IMR-90 (cell line): ENCODE measurements at regions not wholly inside any gene's neighbourhood (a gene's known extent, or its start where the extent isn't known, plus 50 kb on each side); places are given as distances from the start of the nearest gene placed in this dataset.

ENCODE experiments used
- ATAC-seq: fragments of 200-7000 bp; cut with Tn5 transposase; 2 replicates; pipeline ENCODE4 v1.9.1; 2020; ENCODE audit warnings: low read depth, mild to moderate bottlenecking, moderate library complexity
- BruUV-seq: library from RNA; stranded (reverse); fragments of 400-500 nt; replicated peaks from 2 replicates; lab custom pipeline; 2021; lab: Mats Ljungman, UMichigan
- CTCF ChIA-PET: fragments of 300-600 bp; formaldehyde crosslinking; extraction: SDS; loops from one replicate; lab custom pipeline; 2021; ENCODE audit warnings: antibody characterized with exemption; lab: Yijun Ruan, JAX
- POLR2A ChIA-PET: fragments of 300-600 bp; sonication (Branson Sonifier 250); formaldehyde crosslinking; loops from one replicate; lab custom pipeline; 2022; ENCODE audit warnings: antibody characterized with exemption; ENCODE audit not compliant: unreplicated experiment; lab: Charles Lee
- DNase-seq: peaks from one replicate; pipeline ENCODE4 v3.0.0; 2013
- H2AFZ ChIP-seq: replicated peaks from 2 replicates; pipeline ENCODE3; 2013; ENCODE audit warnings: low read length, mild to moderate bottlenecking; ENCODE audit not compliant: poor library complexity
- H2AK5ac ChIP-seq: 2 replicates; pipeline ENCODE4 v1.6.1; 2013; ENCODE audit warnings: low read depth, low read length, inconsistent platforms
- H2AK9ac ChIP-seq: replicated peaks from 2 replicates; pipeline ENCODE3; 2013; ENCODE audit warnings: mild to moderate bottlenecking, low read depth, low read length, moderate library complexity; ENCODE audit not compliant: poor library complexity
- H2BK120ac ChIP-seq: 2 replicates; pipeline ENCODE4 v1.6.1; 2013; ENCODE audit warnings: low read depth, low read length, inconsistent platforms
- H2BK15ac ChIP-seq: 3 replicates; pipeline ENCODE4 v1.6.1; 2013; ENCODE audit warnings: low read depth, low read length, inconsistent platforms
- H2BK20ac ChIP-seq: 2 replicates; pipeline ENCODE4 v1.6.1; 2013; ENCODE audit warnings: low read depth, mild to moderate bottlenecking, inconsistent platforms, low read length, moderate library complexity
- H2BK5ac ChIP-seq: 2 replicates; pipeline ENCODE4 v1.6.1; 2013; ENCODE audit warnings: mild to moderate bottlenecking, low read depth, low read length, inconsistent platforms; ENCODE audit not compliant: poor library complexity, severe bottlenecking
- H3K14ac ChIP-seq: replicated peaks from 2 replicates; pipeline ENCODE4 v1.6.1; 2013; ENCODE audit warnings: low read depth, low read length, inconsistent platforms
- H3K18ac ChIP-seq: 2 replicates; pipeline ENCODE4 v1.6.1; 2013; ENCODE audit warnings: low read depth, low read length, control low read depth
- H3K23ac ChIP-seq: 2 replicates; pipeline ENCODE4 v1.6.1; 2013; ENCODE audit warnings: low read depth, low read length, inconsistent platforms
- H3K27ac ChIP-seq: 2 replicates; pipeline ENCODE4 v1.5.1; 2013; ENCODE audit warnings: mild to moderate bottlenecking, control low read depth, low read length; ENCODE audit not compliant: insufficient read depth
- H3K27me3 ChIP-seq: 2 replicates; pipeline ENCODE4 v1.6.1; 2013; ENCODE audit warnings: low read length; ENCODE audit not compliant: control insufficient read depth, insufficient read depth
- H3K36me3 ChIP-seq: 2 replicates; pipeline ENCODE4 v1.6.1; 2013; ENCODE audit warnings: low read length, mixed read lengths; ENCODE audit not compliant: control insufficient read depth, insufficient read depth
- H3K4ac ChIP-seq: 2 replicates; pipeline ENCODE4 v1.6.1; 2013; ENCODE audit warnings: low read depth, low read length, inconsistent platforms
- H3K4me1 ChIP-seq: 2 replicates; pipeline ENCODE4 v1.6.1; 2013; ENCODE audit warnings: low read length, mixed read lengths; ENCODE audit not compliant: control insufficient read depth, insufficient read depth
- H3K4me2 ChIP-seq: 2 replicates; pipeline ENCODE4 v1.6.1; 2013; ENCODE audit warnings: low read depth, mild to moderate bottlenecking, control low read depth, low read length, moderate library complexity
- H3K4me3 ChIP-seq: 2 replicates; pipeline ENCODE4 v1.5.1; 2013; ENCODE audit warnings: low read depth, mild to moderate bottlenecking, control low read depth, low read length, moderate library complexity; ENCODE audit not compliant: insufficient read depth
- H3K56ac ChIP-seq: 2 replicates; pipeline ENCODE4 v1.6.1; 2013; ENCODE audit warnings: low read length, inconsistent platforms; ENCODE audit not compliant: insufficient read depth; ENCODE audit errors: extremely low read depth
- H3K79me1 ChIP-seq, 2 experiments: 2 replicates each; pipeline ENCODE4 v1.6.1; 2013; ENCODE audit warnings: low read length in 2 of 2, inconsistent platforms in 1 of 2, low read depth in 1 of 2
- H3K9ac ChIP-seq: 2 replicates; pipeline ENCODE4 v1.6.1; 2013; ENCODE audit warnings: low read depth, low read length, control low read depth
- H3K9me1 ChIP-seq: 2 replicates; pipeline ENCODE4 v1.6.1; 2013; ENCODE audit warnings: low read length, inconsistent platforms; ENCODE audit not compliant: insufficient read depth
- H3K9me3 ChIP-seq: 2 replicates; pipeline ENCODE4 v1.6.1; 2013; ENCODE audit warnings: low read length; ENCODE audit not compliant: control insufficient read depth, insufficient read depth
- H4K20me1 ChIP-seq: 2 replicates; pipeline ENCODE4 v1.6.1; 2013; ENCODE audit warnings: low read length, inconsistent platforms; ENCODE audit not compliant: insufficient read depth
- H4K5ac ChIP-seq: 2 replicates; pipeline ENCODE4 v1.6.1; 2013; ENCODE audit warnings: mild to moderate bottlenecking, low read depth, low read length, control low read depth
- H4K8ac ChIP-seq, 2 experiments: 2 replicates each; pipeline ENCODE4 v1.6.1; 2013; ENCODE audit warnings: low read depth in 2 of 2, low read length in 2 of 2, control low read depth in 1 of 2, inconsistent platforms in 1 of 2
- H4K91ac ChIP-seq: 2 replicates; pipeline ENCODE4 v1.6.1; 2013; ENCODE audit warnings: low read depth, low read length, inconsistent platforms; ENCODE audit not compliant: insufficient read depth
- BHLHE40 ChIP-seq: fragments of 150-350 bp; IDR thresholded peaks from 2 replicates; pipeline ENCODE4 v1.6.1; 2016; ENCODE audit warnings: mild to moderate bottlenecking, low read depth, low read length
- CEBPB ChIP-seq: IDR thresholded peaks from 2 replicates; pipeline ENCODE4 v1.6.1; 2012; ENCODE audit warnings: low read depth, low read length, improper control_type of control experiment
- CHD1 ChIP-seq: IDR thresholded peaks from 2 replicates; pipeline ENCODE4 v1.6.1; 2012; ENCODE audit warnings: low read depth, low read length, improper control_type of control experiment
- CTCF ChIP-seq: conservative IDR thresholded peaks from 2 replicates; pipeline ENCODE4 v1.5.1; 2012; ENCODE audit warnings: mild to moderate bottlenecking, low read depth, low read length, improper control_type of control experiment
- ELK1 ChIP-seq: fragments of 150-350 bp; IDR thresholded peaks from 2 replicates; pipeline ENCODE4 v1.6.1; 2016; ENCODE audit warnings: low read depth, mild to moderate bottlenecking, low read length, moderate library complexity, borderline replicate concordance
- MAFK ChIP-seq: IDR thresholded peaks from 2 replicates; pipeline ENCODE4 v1.6.1; 2012; ENCODE audit warnings: low read depth, low read length, improper control_type of control experiment
- MAZ ChIP-seq: IDR thresholded peaks from 2 replicates; pipeline ENCODE4 v1.6.1; 2012; ENCODE audit warnings: low read depth, mild to moderate bottlenecking, low read length, improper control_type of control experiment, moderate library complexity, borderline replicate concordance
- MXI1 ChIP-seq: IDR thresholded peaks from 2 replicates; pipeline ENCODE4 v1.6.1; 2012; ENCODE audit warnings: low read depth, mild to moderate bottlenecking, low read length, moderate library complexity, borderline replicate concordance
- NFE2L2 ChIP-seq: fragments of 150-350 bp; IDR thresholded peaks from 2 replicates; pipeline ENCODE4 v1.6.1; 2016; ENCODE audit warnings: low read depth, mild to moderate bottlenecking, low read length
- POLR2A ChIP-seq: IDR thresholded peaks from 2 replicates; pipeline ENCODE4 v1.6.1; 2012; ENCODE audit warnings: mild to moderate bottlenecking, low read depth, low read length
- RAD21 ChIP-seq: IDR thresholded peaks from 2 replicates; pipeline ENCODE4 v1.6.1; 2012; ENCODE audit warnings: low read length, improper control_type of control experiment
- RCOR1 ChIP-seq: IDR thresholded peaks from 2 replicates; pipeline ENCODE4 v1.6.1; 2012; ENCODE audit warnings: mild to moderate bottlenecking, low read length, improper control_type of control experiment; ENCODE audit not compliant: insufficient replicate concordance
- RFX5 ChIP-seq: IDR thresholded peaks from 2 replicates; pipeline ENCODE4 v1.8.0; 2012; ENCODE audit warnings: low read depth, mild to moderate bottlenecking, low read length, moderate library complexity
- SMC3 ChIP-seq: fragments of 150-350 bp; IDR thresholded peaks from 2 replicates; pipeline ENCODE4 v1.6.1; 2016; ENCODE audit warnings: low read depth, mild to moderate bottlenecking, antibody characterized with exemption, low read length, moderate library complexity
- WGBS, 2 experiments: methylation state at CpG; one replicate each; pipeline versions ENCODE4 v1.1.5 to v1.1.7; 2013; ENCODE audit warnings: missing lambda C conversion rate in 2 of 2; ENCODE audit not compliant: insufficient read length in 1 of 2; ENCODE audit errors: extremely low coverage in 2 of 2; 5-methylcytosine and 5-hydroxymethylcytosine counted together
- dilution Hi-C: fragments of 300-500 bp; cut with HindIII; formaldehyde crosslinking; loops from one replicate; pipeline ENCODE4 v1.14.3; 2018; ENCODE audit warnings: low sequenced_read_pairs; ENCODE audit not compliant: unreplicated experiment
- in situ Hi-C: fragments of 300-500 bp; cut with MboI; formaldehyde crosslinking; loops from 3 replicates; pipeline ENCODE4 v1.14.3; 2019; ENCODE audit warnings: low sequenced_read_pairs, inconsistent platforms, mixed read lengths
- intact Hi-C: fragments of 100-400 bp; cut with micrococcal nuclease; formaldehyde crosslinking; loops from 2 replicates; pipeline ENCODE4 v1.10.0; 2022

- no peak overlapping the region for H3K18ac ChIP-seq
- no peak overlapping the region for H3K27ac ChIP-seq
- H3K9me1 ChIP-seq = no peaks in the 10 kb centered on the region
- H3K27me3 ChIP-seq = no peaks in the 10 kb centered on the region
- no peak overlapping the region for H3K4me2 ChIP-seq
- no peak overlapping the region for H3K4me3 ChIP-seq
- H3K4ac ChIP-seq = no peak overlapping the region
- dilution Hi-C loops = no loop called here
- no peaks in the 10 kb centered on the region for H4K20me1 ChIP-seq
- no peak overlapping the region for H2BK120ac ChIP-seq
- intact Hi-C loops = no loop called here
- H2BK15ac ChIP-seq = no peak overlapping the region
- POLR2A ChIA-PET = no interaction called here
- 0% methylated on average over 2 of the region's 4 CpGs; no CpG with 5 or more reads in 1 of the 2 experiments for WGBS, 2 experiments
- CTCF ChIA-PET = no interaction called here
- H2BK20ac ChIP-seq = no peak overlapping the region
- no TSS peak for BruUV-seq
- DNase-seq = no peak
- H2AK9ac ChIP-seq = no peak overlapping the region
- in situ Hi-C loops = no loop called here
- H2BK5ac ChIP-seq = no peak overlapping the region
- no peaks in the 10 kb centered on the region for H3K4me1 ChIP-seq
- H3K23ac ChIP-seq = no peak overlapping the region
- H3K9me3 ChIP-seq = peaks cover 12% of the 10 kb centered on the region
- no peak overlapping the region for H4K91ac ChIP-seq
- H3K9ac ChIP-seq = no peak overlapping the region
- H3K79me1 ChIP-seq = no peaks in the 10 kb centered on the region
- TF ChIP-seq CTCF (no peak), BHLHE40 (no peak), NFE2L2 (no peak), RCOR1 (no peak), MAZ (no peak), MAFK (no peak), CHD1 (no peak), RAD21 (no peak), SMC3 (no peak), POLR2A (no peak), RFX5 (no peak), MXI1 (no peak), CEBPB (no peak), ELK1 (no peak)
- no peak overlapping the region for H3K56ac ChIP-seq
- H3K14ac ChIP-seq = no peak overlapping the region
- no peak overlapping the region for H2AFZ ChIP-seq
- H2AK5ac ChIP-seq = no peak overlapping the region
- no peak overlapping the region for H4K5ac ChIP-seq
- no peak overlapping the region for H4K8ac ChIP-seq
- no peak for ATAC-seq
- no peaks in the 10 kb centered on the region for H3K36me3 ChIP-seq
Measured at GRCh38 chr14:81831128-81831820, 297.6 kb upstream of the SEL1L start.
